ENCODE measurements at regions not wholly inside any gene's neighbourhood (a gene's known extent, or its start where the extent isn't known, plus 50 kb on each side); places are given as distances from the start of the nearest gene placed in this dataset.

DNA sequence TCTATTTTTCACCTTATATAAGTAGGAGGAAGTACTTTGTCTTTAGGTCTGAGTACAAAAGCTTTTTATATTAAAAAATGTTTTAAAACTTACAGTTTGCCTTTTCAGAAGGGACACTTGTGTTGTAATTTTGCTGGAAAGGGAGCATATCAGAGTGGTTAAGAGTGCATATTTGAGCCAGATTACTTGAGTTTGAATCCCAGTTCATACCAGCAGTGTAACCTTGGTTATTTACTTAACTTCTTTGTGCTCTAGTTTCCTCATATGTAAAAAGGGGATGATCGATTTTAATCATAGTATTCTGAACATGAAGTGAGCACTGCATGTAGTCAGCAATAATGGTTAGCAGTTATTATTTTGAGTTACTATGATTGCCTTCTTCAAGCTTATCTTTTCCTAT, 78.3 kb upstream of the SLC4A4 start:
- TF ChIP-seq, protein P1, sequence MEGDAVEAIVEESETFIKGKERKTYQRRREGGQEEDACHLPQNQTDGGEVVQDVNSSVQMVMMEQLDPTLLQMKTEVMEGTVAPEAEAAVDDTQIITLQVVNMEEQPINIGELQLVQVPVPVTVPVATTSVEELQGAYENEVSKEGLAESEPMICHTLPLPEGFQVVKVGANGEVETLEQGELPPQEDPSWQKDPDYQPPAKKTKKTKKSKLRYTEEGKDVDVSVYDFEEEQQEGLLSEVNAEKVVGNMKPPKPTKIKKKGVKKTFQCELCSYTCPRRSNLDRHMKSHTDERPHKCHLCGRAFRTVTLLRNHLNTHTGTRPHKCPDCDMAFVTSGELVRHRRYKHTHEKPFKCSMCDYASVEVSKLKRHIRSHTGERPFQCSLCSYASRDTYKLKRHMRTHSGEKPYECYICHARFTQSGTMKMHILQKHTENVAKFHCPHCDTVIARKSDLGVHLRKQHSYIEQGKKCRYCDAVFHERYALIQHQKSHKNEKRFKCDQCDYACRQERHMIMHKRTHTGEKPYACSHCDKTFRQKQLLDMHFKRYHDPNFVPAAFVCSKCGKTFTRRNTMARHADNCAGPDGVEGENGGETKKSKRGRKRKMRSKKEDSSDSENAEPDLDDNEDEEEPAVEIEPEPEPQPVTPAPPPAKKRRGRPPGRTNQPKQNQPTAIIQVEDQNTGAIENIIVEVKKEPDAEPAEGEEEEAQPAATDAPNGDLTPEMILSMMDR (IDR thresholded peaks at IDR 0.05; ENCODE audit: poor library complexity) = no peak
- no peak for TF ChIP-seq EZH2 (IDR thresholded peaks at IDR 0.05; ENCODE audit: borderline replicate concordance)
- TF ChIP-seq EZH2phosphoT487 (IDR thresholded peaks at IDR 0.05; ENCODE audit: low read depth, severe bottlenecking, unreplicated experiment) = no peak
